ENCODE measurements at regions not wholly inside any gene's neighbourhood (a gene's known extent, or its start where the extent isn't known, plus 50 kb on each side); places are given as distances from the start of the nearest gene placed in this dataset.

GRCh38 chr5:51047369-51047768 lies 335.9 kb upstream of the ISL1 start:
- Mint-ChIP-seq H3K27ac (no peak overlapping the region), H3K4me3 (no peak overlapping the region), H3K36me3 (no peaks in the 10 kb centered on the region), H3K27me3 (peaks cover 3% of the 10 kb centered on the region), H3K4me1 (ENCODE audit: unreplicated experiment) (no peaks in the 10 kb centered on the region), H3K9me3 (no peaks in the 10 kb centered on the region)
- no peak for TF ChIP-seq CTCF (conservative IDR thresholded peaks at IDR 0.05)
- DNase-seq (ENCODE audit: extremely low spot score, unreplicated experiment): no peak

- DNase-seq (ENCODE audit: extremely low spot score, unreplicated experiment): no peak
- Mint-ChIP-seq H3K36me3 (no peaks in the 10 kb centered on the region), H3K9me3 (no peaks in the 10 kb centered on the region), H3K27me3 (no peaks in the 10 kb centered on the region), H3K4me3 (no peak overlapping the region), H3K4me1 (ENCODE audit: unreplicated experiment) (no peaks in the 10 kb centered on the region), H3K27ac (no peak overlapping the region)
- no peak for TF ChIP-seq CTCF (conservative IDR thresholded peaks at IDR 0.05)
Measured at GRCh38 chr5:51053361-51053760, 329.9 kb upstream of the ISL1 start.

- H3K4me3 Mint-ChIP-seq: no peak overlapping the region
- no peaks in the 10 kb centered on the region for H3K27me3 Mint-ChIP-seq
- peaks cover 3% of the 10 kb centered on the region for H3K9me3 Mint-ChIP-seq
- H3K36me3 Mint-ChIP-seq: no peaks in the 10 kb centered on the region
- no peaks in the 10 kb centered on the region for H3K4me1 Mint-ChIP-seq (ENCODE audit: unreplicated experiment)
- no peak overlapping the region for H3K27ac Mint-ChIP-seq
- TF ChIP-seq CTCF (conservative IDR thresholded peaks at IDR 0.05): no peak
- no peak for DNase-seq (ENCODE audit: extremely low spot score, unreplicated experiment)
Measured at GRCh38 chr5:51060953-51061352, 322.3 kb upstream of the ISL1 start.

- Mint-ChIP-seq H3K27ac (no peak overlapping the region), H3K9me3 (no peaks in the 10 kb centered on the region), H3K4me1 (ENCODE audit: unreplicated experiment) (no peaks in the 10 kb centered on the region), H3K36me3 (no peaks in the 10 kb centered on the region), H3K27me3 (no peaks in the 10 kb centered on the region), H3K4me3 (no peak overlapping the region)
- no peak for TF ChIP-seq CTCF (conservative IDR thresholded peaks at IDR 0.05)
- no peak for DNase-seq (ENCODE audit: extremely low spot score, unreplicated experiment)
Measured at GRCh38 chr5:51072937-51073336, 310.3 kb upstream of the ISL1 start.

- H3K9me3 Mint-ChIP-seq: no peaks in the 10 kb centered on the region
- H3K4me1 Mint-ChIP-seq (ENCODE audit: unreplicated experiment): no peaks in the 10 kb centered on the region
- H3K36me3 Mint-ChIP-seq: no peaks in the 10 kb centered on the region
- TF ChIP-seq CTCF (conservative IDR thresholded peaks at IDR 0.05): no peak
- DNase-seq (ENCODE audit: extremely low spot score, unreplicated experiment): no peak
- no peak overlapping the region for H3K4me3 Mint-ChIP-seq
- H3K27me3 Mint-ChIP-seq: peaks cover 3% of the 10 kb centered on the region
- no peak overlapping the region for H3K27ac Mint-ChIP-seq
Measured at GRCh38 chr5:51082741-51083140, 300.5 kb upstream of the ISL1 start.

- H3K4me1 Mint-ChIP-seq (ENCODE audit: unreplicated experiment): no peaks in the 10 kb centered on the region
- H3K9me3 Mint-ChIP-seq: no peaks in the 10 kb centered on the region
- H3K36me3 Mint-ChIP-seq: no peaks in the 10 kb centered on the region
- no peak overlapping the region for H3K4me3 Mint-ChIP-seq
- no peak for TF ChIP-seq CTCF (conservative IDR thresholded peaks at IDR 0.05)
- no peak overlapping the region for H3K27ac Mint-ChIP-seq
- no peak for DNase-seq (ENCODE audit: extremely low spot score, unreplicated experiment)
- peaks cover 25% of the 10 kb centered on the region for H3K27me3 Mint-ChIP-seq
Measured at GRCh38 chr5:51091816-51092215, 291.4 kb upstream of the ISL1 start.

Measured in type B pancreatic cell (in vitro differentiated cells).